Activated gamma-delta T cell treated with Interleukin-2 at 50 U/mL for 16 hours (primary cell): ENCODE measurements at regions not wholly inside any gene's neighbourhood (a gene's known extent, or its start where the extent isn't known, plus 50 kb on each side); places are given as distances from the start of the nearest gene placed in this dataset.
"Not testable (repeated sequence)": the region's sequence is repeated elsewhere in the genome, so short reads cannot be mapped to it uniquely, and the experiment has no call there.

ENCODE experiments used
- DNase-seq: peaks from one replicate; pipeline ENCODE4 v3.0.0-alpha.2; 2020

- DNase-seq, result no peak
Measured at GRCh38 chr10:78420946-78421735, 387.5 kb downstream of the RPS24 start.

GRCh38 chr10:78424050-78424449, 390.4 kb downstream of the RPS24 start:
- not testable (repeated sequence) for DNase-seq

GRCh38 chr10:78424723-78425122, 391.1 kb downstream of the RPS24 start:
- DNase-seq, result no peak

- DNase-seq, result no peak
Measured at GRCh38 chr10:78426181-78426580, 392.5 kb downstream of the RPS24 start.

GRCh38 chr10:78427497-78428031, 393.9 kb downstream of the RPS24 start:
- no peak for DNase-seq

GRCh38 chr10:78428579-78428978, 394.9 kb downstream of the RPS24 start:
- no peak for DNase-seq

- DNase-seq, result no peak
Measured at GRCh38 chr10:78429984-78430383, 396.3 kb downstream of the RPS24 start.

- no peak for DNase-seq
Measured at GRCh38 chr10:78432583-78432982, 398.9 kb downstream of the RPS24 start.

- no peak for DNase-seq
Measured at GRCh38 chr10:78433076-78433595, 399.5 kb downstream of the RPS24 start.

GRCh38 chr10:78433766-78434535, 400.3 kb downstream of the RPS24 start:
- no peak for DNase-seq

- DNase-seq, result no peak
Measured at GRCh38 chr10:78434886-78435285, 401.2 kb downstream of the RPS24 start.

- no peak for DNase-seq
Measured at GRCh38 chr10:78435484-78436221, 402.0 kb downstream of the RPS24 start.

GRCh38 chr10:78436222-78436573, 402.5 kb downstream of the RPS24 start:
- no peak for DNase-seq

- no peak for DNase-seq
Measured at GRCh38 chr10:78436706-78437406, 403.2 kb downstream of the RPS24 start.

GRCh38 chr10:78437407-78437768, 403.7 kb downstream of the RPS24 start:
- no peak for DNase-seq

- DNase-seq, result no peak
Measured at GRCh38 chr10:78437998-78438906, 404.6 kb downstream of the RPS24 start.

GRCh38 chr10:78438907-78439809, 405.5 kb downstream of the RPS24 start:
- DNase-seq, result no peak

- no peak for DNase-seq
Measured at GRCh38 chr10:78441010-78441409, 407.3 kb downstream of the RPS24 start.

- DNase-seq, result no peak
Measured at GRCh38 chr10:78441694-78442093, 408.0 kb downstream of the RPS24 start.

GRCh38 chr10:78442836-78443550, 409.3 kb downstream of the RPS24 start:
- no peak for DNase-seq
